Left kidney (tissue), 1 donor: ENCODE measurements at regions not wholly inside any gene's neighbourhood (a gene's known extent, or its start where the extent isn't known, plus 50 kb on each side); places are given as distances from the start of the nearest gene placed in this dataset.

ENCODE experiments used
- DNase-seq: peaks from one replicate; pipeline ENCODE4 v3.0.0-alpha.2; 2013

DNA sequence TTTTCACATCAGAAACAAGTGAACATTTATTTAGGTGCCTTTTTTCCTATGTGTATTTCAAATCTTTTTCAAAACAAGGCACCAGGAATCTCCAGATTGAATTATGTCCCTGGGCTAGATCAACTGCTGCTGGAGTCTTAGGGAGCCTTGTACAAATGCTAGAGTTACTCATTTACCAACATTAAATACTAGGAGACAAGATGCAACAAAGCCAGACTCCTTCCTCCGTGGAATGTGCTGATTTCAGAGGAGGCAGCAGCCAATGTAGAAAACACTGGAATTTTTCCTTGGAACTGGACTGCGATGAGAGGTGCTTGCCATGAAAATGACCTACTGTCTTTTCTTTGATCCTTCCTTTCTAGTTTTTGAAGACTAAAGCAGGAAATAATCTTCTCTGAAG, 1514.7 kb upstream of the MIR17HG start:
- DNase-seq: peak; percentile 3

DNA sequence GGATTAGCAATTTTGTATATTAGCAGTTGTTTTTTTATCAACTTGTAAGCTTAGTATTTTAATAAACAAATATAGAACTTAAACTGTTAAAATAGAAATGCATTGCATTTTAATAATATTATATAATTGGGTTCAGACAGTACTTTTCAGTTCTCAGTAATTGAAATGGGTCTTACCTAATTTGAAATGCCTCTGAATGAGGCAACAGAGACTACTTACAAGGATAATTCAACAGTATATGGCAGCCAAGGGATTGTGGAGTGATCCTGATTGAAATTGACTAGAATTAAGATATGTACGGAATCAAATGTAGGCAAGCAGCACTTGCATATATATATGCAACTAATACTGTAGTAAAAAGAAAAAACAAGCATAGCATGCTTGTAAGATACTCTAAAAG, 1503.9 kb upstream of the MIR17HG start:
- no peak for DNase-seq

DNA sequence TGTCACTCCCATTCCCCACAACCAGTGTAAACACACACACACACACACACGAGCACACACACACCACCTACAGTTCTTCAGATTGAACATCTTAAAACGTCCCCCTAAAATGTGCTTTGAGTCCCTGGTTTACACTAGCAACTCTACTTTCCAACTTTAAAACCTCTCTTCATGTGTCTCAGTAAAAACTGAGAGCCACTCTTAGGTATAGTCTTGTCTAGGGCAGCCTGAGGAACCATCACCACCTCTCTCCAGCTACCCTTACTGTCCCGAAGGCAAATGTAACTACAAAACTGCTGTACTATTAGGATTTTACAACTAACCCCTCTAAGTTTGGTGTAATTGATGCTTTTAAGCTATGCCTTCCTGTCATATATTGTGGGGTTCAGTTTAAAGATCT, 1501.6 kb upstream of the MIR17HG start:
- DNase-seq: no peak

DNA sequence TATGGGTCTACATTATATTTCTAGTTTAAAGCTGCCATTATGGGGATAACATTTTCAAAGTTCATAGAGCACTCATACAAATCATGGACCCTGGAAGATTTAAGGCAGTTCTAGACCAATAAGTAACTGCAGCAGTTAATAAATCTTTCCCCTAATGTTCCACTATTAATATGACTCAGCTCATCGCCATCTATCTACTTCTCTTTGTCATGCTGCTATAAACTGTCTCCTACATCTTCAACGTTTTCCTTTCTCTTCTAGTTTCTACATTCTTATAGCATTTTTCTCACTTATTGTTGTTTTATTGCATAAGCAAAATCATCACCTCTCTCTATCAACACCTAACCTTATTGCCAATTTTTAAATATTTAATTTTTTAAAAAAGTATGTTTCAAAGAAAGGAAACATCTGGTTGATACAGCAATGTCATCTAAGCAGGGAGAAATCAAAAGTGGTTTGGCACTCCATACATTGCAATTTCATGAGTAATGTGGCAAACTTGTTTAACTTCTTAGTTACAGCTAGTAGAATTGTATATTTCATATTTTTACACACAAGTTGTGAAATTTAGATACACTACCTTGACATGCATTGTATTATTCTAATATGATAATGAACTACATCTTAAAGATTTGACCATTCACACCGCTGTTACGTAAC, 1500.4 kb upstream of the MIR17HG start:
- DNase-seq: no peak

DNA sequence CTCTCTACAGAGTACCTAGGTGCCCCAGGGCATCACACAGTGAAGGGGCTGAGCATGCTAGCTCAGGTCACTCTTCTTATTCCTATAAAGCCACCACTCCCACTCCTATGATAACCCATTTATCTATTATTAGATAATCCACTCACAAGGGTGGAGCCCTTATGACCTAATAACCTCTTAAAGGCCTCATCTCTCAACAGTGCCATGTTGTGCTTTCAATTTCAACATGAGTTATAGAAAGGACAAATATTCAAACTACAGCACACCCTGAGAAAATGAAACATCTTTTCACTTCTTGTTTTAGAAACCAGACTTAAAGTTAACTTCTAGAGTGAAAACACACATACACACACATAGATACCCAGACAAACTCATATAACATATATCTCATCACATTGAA, 1494.9 kb upstream of the MIR17HG start:
- DNase-seq: no peak

DNA sequence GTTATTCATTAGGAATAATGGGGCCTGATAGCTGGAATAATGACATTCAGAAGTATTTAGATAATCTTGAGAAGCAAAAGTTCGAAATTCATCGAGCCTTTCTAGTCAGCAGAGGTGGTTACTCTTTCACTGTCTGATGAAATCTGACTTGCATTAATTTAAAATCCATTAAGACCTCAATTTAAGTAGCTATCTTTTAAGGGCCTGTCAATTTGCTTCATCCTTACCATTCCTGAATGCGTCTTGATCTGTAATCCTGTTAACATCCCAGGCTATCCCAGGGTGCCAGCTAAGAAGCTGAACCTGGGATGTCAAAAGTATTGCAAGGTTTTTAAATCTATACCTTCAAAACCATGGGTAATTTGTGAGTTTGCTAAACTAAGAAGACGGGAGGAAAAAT, 1491.0 kb upstream of the MIR17HG start:
- DNase-seq: no peak

DNA sequence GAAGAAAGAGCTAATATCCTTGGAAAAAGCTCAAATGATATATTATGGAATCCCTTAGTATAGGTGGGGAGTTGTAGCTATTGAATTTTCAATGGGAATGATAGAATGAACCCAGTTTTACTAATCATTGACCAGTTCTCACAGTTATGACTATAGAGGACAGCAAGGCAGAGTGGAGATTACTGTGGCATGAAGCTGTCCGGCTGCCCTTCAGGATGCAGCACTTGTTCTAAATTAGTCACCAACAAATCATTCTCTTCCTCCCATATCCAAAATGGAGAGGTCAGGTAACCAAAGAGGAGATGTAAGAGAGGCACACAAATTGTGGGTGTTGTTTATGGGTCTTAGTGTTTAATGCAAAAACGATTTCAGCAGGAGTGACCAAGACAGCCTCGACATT, 1490.0 kb upstream of the MIR17HG start:
- no peak for DNase-seq

DNA sequence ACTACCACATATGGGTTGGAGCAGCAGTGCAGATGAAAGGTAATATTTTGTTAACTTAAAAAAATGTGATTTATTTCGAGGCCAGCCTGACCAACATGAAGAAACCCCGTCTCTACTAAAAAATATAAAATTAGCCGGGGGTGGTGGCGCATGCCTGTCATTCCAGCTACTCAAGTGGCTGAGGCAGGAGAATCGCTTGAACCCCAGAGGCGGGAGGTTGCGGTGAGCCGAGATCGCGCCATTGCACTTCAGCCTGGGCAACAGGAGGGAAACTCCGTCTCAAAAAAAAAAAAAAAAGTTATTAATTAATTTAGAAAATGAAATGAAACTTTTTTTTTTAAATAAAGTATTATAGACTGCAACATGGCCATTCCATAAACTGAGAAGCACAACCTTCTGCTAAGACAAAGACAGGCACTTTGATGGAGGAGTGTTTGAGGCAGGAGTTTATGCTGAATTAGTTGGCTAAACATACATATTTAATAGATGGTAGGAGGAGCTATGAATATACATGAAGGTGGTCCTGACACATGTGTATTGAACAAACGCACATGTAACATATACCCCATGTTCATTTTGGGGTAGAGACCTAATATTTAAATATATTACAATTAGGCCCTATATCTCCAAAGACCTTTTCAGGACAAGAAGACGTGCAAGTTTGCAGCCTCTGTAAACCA, 1485.3 kb upstream of the MIR17HG start:
- no peak for DNase-seq

DNA sequence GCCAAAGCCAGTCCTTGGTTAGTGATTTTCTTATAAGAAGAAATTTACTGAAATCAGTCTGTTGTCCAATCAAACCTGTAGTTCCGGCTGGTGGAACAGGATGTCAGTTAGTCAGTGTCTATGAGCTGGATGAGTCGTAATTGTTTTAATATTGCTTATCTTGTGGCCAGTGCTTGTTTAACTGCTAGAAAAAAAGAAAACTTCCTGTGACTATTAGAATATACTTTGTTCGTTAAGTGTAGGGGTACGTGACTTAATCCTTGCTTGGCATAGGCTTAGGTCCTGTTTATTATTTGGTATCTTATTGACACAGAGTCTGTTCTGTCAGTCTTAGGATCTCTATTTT, 1484.8 kb upstream of the MIR17HG start:
- no peak for DNase-seq

DNA sequence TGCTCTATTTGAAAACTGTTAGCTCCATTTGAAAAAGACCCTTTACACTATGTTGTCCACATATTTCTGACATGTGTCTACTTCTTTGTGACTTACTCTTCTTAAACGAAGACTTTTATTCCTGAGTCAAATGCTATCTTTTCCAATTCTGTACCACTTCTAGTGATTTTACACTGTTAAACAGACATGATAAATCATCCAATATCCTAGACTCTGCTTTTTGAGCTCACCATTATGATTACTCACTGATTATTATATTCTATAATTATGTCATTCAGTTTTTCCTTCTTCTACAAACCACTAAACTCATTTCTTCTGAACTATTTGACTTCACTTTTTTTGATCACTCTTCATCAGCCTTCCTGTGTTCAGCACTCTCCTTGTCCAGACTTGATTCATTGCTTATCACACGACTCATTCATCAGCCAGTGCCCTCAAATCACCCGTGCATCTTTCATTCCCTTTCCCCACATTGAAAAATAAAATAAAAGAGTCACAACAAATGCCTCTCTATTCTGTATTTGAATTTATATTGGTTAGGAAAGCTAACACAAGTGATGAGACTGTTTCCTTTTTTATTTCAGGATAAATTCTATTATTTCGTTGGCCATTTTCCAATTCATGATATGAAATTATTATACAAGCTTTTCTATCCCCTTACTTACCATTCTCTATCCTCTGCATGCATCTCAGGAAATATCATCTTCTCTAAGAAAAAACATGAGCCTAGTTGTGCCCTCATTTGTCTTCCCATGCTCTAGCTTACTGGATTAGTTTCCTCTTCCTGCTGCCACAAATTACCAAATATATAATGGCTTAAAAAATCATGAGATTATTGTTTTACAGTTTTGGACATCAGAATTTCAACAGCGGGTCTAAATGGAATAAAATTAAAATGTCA, 1482.1 kb upstream of the MIR17HG start:
- no peak for DNase-seq

DNA sequence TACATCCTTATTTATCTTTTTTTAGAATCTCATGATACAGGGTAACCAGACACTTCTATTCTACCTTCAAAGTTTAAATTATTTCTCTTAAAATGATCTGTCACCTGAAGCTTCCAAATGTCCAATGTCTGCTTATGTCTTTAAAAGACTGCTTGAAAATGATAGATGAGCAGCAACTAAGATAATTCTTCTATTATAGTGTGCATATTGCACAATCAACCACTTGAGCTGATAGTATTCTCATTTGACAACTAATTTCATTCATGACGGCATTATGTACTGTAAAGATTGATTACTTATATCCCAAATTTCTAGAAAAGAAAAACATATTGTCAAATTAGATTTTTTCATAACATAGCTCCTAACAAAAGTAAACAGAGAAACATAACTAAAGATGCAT, 1478.2 kb upstream of the MIR17HG start:
- no peak for DNase-seq

DNA sequence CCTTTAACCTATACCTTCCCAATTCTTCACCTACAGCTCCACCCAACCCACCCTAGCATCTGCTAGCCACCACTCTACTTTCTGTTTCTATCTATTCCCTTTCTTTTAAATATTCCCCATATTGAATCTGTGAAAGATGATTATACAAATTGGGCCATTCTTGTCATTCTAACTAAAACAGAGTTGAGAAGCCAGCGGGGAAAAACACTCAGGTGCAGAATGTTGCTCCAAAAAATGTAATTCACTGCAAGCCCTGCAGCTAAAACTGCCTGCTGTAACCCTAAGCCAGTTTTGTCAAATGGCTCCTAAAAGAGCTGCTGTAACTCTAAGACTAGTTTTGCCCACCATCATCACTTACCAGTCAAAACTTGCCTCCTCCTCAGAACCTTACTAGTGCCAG, 1468.6 kb upstream of the MIR17HG start:
- no peak for DNase-seq

DNA sequence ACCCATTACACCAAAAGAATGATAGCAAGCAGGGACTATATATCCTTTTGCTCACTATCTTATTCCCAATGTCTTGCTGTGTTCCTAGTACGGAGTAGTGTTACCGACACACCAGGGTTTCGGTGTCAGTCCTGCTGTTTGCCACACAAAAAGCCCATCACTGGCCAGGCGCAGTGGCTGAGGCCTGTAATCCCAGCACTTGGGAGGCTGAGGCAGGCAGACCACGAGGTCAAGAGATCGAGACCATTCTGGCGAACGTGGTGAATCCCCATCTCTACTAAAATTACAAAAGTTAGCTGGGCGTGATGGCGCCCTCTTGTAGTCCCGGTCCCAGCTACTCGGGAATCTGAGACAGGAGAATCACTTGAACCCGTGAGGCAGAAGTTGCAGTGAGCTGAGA, 1467.3 kb upstream of the MIR17HG start:
- DNase-seq: no peak

DNA sequence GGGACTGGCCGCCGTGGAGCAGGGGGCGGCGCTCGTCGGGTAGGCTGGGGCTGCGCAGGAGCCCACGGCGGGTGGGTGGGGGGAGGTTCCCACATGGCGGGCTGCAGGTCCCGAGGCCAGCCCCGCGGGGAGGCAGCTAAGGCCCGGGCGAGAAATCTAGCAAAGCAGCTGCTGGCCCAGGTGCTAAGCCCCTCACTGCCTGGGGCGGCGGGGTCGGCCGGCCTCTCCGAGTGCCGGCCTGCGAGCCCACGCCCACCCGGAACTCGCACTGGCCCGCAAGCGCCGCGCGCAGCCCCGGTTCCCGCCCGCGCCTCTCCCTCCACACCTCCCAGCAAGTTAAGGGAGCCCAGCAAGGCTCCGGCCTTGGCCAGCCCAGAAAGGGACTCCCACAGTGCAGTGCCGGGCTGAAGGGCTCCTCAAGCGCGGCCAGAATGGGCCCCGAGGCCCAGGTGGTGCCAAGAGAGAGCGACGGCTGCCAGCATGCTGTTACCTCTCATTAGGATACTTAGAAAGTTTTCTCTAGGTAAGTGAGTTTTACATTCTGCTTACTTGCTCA, 1463.5 kb upstream of the MIR17HG start:
- no peak for DNase-seq

DNA sequence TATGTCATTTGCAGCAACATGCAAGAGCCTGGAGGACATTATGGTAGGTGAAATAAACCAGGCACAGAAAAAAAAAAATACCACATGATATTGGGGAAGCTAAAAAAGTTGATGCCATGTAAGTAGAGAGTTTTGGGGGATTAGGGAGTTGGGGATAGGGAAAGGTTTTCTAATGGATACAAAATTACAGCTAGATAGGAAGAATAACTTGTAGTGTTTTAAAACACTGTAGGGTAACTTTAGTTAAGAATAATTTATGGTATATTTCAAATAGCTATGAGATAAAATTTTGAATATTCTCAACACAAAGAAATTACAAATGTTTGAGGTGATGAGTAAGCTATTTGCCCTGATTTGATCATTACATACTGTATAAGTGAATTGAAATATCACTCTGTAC, 1456.7 kb upstream of the MIR17HG start:
- DNase-seq: no peak

DNA sequence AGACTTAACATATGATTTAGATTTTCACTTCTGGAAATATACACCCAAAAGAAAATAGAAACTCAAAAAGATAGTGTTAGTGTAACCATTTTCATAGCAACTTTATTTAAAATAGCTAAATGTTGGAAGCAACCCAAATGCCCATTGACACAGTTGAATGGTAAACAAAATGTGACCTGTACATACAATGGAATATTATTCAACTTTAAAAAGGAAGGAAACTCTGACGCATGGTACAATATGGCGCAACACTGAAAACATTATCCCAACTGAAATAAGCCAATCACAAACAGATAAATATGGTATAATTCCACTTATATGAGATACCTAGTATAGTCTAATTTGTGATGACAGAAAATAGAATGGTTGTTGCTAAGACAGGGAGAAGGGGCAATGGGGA, 1456.1 kb upstream of the MIR17HG start:
- DNase-seq: no peak

DNA sequence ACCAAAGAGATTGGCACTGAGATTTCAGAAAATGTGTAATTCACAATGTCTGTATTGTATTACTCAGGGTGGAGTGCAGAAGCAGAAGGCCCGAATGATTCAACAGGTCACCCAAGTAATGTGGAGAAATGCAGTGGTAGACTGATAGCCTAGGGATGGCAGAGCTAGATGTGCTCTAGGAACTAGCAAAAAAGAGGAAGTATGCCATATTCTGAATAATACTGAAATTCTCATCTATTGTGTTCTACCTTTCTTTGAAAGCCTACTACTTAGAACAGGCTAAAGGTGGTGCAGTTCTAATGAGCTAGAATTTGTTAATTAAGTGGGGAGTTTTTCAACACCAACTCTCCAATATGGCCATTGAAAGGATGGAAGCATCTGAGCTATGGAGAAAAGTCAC, 1449.8 kb upstream of the MIR17HG start:
- no peak for DNase-seq

DNA sequence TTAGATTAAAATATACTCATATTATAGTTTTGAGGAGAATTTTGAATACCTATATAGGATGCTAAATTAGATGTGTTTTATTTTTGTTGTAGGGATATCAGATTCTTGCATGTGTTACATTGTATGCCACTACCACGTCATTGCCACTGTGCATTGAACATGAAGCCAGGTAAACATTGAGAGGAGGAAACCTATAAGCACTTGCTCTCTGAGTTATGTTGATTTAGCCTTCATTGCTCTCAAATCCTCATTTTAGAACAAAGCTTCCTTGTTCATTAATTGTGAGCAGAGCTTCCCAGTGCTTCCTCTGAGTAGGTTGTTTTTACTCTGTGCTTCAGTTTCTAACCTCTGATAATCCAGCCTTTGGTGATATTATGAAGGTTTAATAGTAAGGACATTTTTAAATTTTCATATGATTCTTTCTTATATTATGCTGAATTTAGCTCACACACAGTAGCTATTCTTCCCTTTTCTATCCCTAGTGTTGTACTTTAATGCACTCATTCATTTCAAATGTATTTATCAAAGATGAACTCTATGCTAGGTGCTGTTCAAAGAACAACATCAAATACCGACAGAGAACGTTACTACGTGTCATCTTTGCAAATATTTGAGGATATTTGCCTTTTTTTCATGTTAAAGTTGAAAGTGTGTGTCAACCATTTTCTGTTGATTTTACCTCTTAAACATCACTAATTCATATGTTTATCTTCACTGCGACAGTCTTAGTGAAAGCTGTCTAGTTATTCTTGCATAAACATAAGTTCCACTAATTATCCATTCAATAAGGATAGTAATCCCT, 1448.0 kb upstream of the MIR17HG start:
- no peak for DNase-seq

DNA sequence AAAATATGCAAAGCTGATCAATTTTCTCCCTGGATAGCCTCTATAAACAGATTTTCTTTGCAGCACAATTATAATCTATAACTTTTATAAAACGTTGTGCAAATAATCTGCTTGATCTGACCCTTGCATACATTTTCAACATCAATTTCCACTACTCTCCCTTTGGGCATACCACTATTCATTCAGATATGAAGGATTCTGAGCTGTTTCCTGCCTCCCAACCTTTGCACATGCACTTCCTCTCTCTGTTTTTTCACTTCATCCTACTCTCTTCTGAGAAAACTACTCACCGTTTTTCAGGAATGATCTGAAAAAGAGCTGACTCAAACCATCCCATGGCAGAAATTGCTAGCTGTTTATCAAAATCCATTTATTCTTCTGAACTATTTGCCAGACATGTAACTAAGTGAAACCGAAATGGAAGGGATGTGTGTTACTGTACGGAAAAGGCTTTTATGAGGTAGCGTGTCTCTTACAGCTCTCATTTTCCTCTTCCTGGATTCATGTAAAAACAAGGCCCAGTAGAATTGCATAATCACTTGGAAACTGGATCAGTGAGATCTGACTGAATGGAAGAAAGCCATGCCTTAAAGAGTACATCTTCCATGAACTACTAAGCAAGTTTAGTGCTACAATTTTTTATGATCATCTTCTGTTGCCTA, 1447.3 kb upstream of the MIR17HG start:
- no peak for DNase-seq

DNA sequence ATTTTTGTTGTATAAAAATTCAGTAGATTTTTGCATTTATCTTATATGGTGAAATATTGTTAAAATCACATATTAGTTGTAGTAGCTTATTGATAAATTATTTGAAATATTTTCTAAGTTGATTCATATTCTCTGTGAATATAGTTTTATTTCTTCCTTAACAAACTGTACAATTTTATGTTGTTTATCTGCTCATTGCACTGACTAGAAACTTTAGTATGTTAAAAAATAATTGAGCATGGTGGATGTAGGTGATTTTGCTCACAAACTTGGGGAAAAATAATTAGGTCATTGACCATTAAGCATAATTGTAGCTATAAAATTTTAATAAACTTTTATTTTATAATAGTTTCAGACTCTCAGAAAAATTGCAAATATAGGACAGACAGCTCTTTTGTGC, 1445.3 kb upstream of the MIR17HG start:
- DNase-seq: no peak

DNA sequence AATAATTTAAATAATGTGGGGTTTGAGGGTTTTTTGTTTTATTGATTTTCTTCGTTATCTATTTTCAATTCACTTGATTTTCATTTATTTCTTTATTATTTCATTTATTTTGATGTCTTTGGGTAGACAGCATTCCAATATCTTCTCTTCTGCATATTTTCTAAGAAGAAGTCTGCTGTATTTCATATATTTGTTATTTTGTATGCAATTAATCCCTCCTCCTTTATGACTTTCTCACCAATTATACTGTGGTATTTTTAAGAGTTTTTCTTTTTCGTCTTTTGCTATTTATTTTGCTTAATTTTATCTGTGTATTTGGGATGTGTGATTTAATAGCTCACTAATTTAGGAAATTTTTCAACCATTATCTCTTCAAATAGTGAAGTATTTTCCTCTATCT, 1444.4 kb upstream of the MIR17HG start:
- DNase-seq: no peak

DNA sequence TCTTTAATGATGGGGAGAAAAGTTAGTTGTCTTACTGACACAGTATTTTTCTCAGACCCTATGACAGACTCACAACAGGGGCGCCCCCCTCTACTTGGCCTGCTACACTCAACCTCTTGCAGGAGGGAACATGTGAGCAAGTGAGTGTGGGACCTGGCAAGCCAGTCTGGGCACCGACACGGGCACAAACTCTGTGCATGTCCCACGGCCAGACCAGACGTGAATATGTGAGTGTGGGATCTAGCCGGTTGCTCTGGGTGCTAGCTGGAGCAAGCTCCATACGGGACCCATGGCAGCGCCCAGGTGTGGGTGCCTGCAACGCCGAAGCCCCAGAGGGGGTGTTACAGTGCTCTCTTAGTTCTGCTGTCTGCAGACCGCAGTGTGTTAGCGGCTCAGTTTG, 1437.3 kb upstream of the MIR17HG start:
- no peak for DNase-seq
